ENCODE measurements at regions not wholly inside any gene's neighbourhood (a gene's known extent, or its start where the extent isn't known, plus 50 kb on each side); places are given as distances from the start of the nearest gene placed in this dataset.
A peak's percentile ranks its signal among the peaks of the same experiment; 100 is the strongest.

DNA sequence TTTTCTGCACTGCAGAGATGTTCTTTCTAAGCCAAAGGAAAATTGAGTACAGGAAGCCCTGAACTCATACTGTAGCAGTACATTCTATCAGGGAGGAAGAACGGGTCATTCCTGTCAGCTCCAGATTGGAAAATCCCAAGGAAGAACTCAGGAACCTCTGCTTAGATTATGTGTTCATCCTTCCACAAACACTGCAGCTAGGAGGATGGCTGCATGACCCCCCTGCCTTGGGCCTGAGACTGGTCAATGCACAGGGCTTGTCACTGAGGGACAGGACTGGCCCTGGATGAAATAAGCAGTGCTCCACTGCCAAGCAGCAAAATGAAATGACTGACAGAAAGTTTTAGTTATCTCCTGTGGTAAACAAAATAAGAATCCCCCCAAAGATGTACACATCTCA lies 1406.8 kb upstream of the TMEM132C start:
- H2BK20ac ChIP-seq (ENCODE audit: low read length) = no peak overlapping the region
- DNase-seq (ENCODE audit: low read depth in 1 of 2, low spot score in 2 of 2) = peak in 1 of 2 experiments; percentile 3
- H3K4me3 ChIP-seq (ENCODE audit: extremely low read depth in 1 of 4, insufficient read depth in 2 of 4, low read depth in 3 of 4, low read length in 4 of 4) = no peak overlapping the region
- H3K14ac ChIP-seq (ENCODE audit: insufficient read length) = no peak overlapping the region
- H2BK120ac ChIP-seq (replicated peaks; ENCODE audit: low read depth, low read length) = no peak overlapping the region
- CTCF ChIA-PET (ENCODE audit: partially characterized antibody) = no interaction called here
- H4K91ac ChIP-seq (replicated peaks; ENCODE audit: insufficient read length, low read length) = no peak overlapping the region
- no peak overlapping the region for H3K4ac ChIP-seq (replicated peaks; ENCODE audit: insufficient read length, low read depth, low read length)
- no peak overlapping the region for H2AFZ ChIP-seq (ENCODE audit: low read length)
- no peak overlapping the region for H3K23ac ChIP-seq (ENCODE audit: insufficient read length)
- no peak overlapping the region for H2BK5ac ChIP-seq (ENCODE audit: low read depth, low read length)
- H3K79me1 ChIP-seq (ENCODE audit: low read depth, low read length) = no peaks in the 10 kb centered on the region
- H4K8ac ChIP-seq (ENCODE audit: extremely low read depth, insufficient read depth, low read length) = no peak overlapping the region
- H3K9ac ChIP-seq (replicated peaks in 1 of 4; ENCODE audit: extremely low read depth in 1 of 4, low read depth in 3 of 4, low read length in 3 of 4) = no peak overlapping the region
- no peaks in the 10 kb centered on the region for H3K79me2 ChIP-seq (ENCODE audit: control insufficient read depth in 1 of 2, insufficient read depth in 2 of 2, low read length in 2 of 2)
- H3K27ac ChIP-seq (ENCODE audit: low read depth, low read length) = no peak overlapping the region
- no peak overlapping the region for H2BK15ac ChIP-seq (ENCODE audit: low read length)
- H3K18ac ChIP-seq (ENCODE audit: extremely low read depth, low read length) = no peak overlapping the region
- no peaks in the 10 kb centered on the region for H3K36me3 ChIP-seq (ENCODE audit: control insufficient read depth in 2 of 4, insufficient read depth in 4 of 4, low read length in 3 of 4)
- H3K4me1 ChIP-seq (replicated peaks in 1 of 4; ENCODE audit: control insufficient read depth in 3 of 4, insufficient read depth in 4 of 4, low read length in 3 of 4) = no peaks in the 10 kb centered on the region
- no peaks in the 10 kb centered on the region for H3K9me3 ChIP-seq (ENCODE audit: insufficient read depth in 2 of 2, low read depth in 1 of 2, low read length in 1 of 2)
- no peak for FAIRE-seq
- WGBS, 2 experiments (ENCODE audit: extremely low coverage in 1 of 2, insufficient coverage in 1 of 2, insufficient read length in 1 of 2, insufficient replicate concordance in 2 of 2, low coverage in 1 of 2, low lambda C conversion rate in 2 of 2, missing lambda C conversion rate in 1 of 2) = 70% methylated on average over 1 of the region's 1 CpG; no CpG with 5 or more reads in 1 of the 2 experiments
- H3K27me3 ChIP-seq (replicated peaks in 1 of 4; ENCODE audit: control insufficient read depth in 3 of 4, extremely low read depth in 1 of 4, insufficient read depth in 3 of 4, low read length in 3 of 4) = no peaks in the 10 kb centered on the region
- H3K23me2 ChIP-seq (ENCODE audit: low read depth, low read length) = 0 out of 2 replicates have a peak, but pooled peaks cover 2% of the 10 kb centered on the region
- POLR2A ChIA-PET (ENCODE audit: partially characterized antibody) = no interaction called here
- TF ChIP-seq CTBP2 (IDR thresholded peaks at IDR 0.05; ENCODE audit: borderline replicate concordance, insufficient read depth, insufficient read length, low read length) (no peak), JUN (IDR thresholded peaks at IDR 0.05; ENCODE audit: low read depth, low read length) (no peak), SIRT6 (IDR thresholded peaks at IDR 0.05; ENCODE audit: low read length) (no peak), CBX5 (IDR thresholded peaks at IDR 0.05; ENCODE audit: low read depth, low read length) (no peak), NANOG (IDR thresholded peaks at IDR 0.05; ENCODE audit: insufficient read depth, low read depth, low read length, poor library complexity, severe bottlenecking) (no peak), BRCA1 (IDR thresholded peaks at IDR 0.05; ENCODE audit: low read depth, low read length) (no peak), JUND (IDR thresholded peaks at IDR 0.05; ENCODE audit: low read length) (no peak), POLR2A (IDR thresholded peaks at IDR 0.05; ENCODE audit: control extremely low read depth in 1 of 2, low read depth in 2 of 2, low read length in 2 of 2) (no peak), YY1 (IDR thresholded peaks at IDR 0.05; ENCODE audit: low read depth, low read length) (no peak), NRF1 (IDR thresholded peaks at IDR 0.05; ENCODE audit: low read depth, low read length) (no peak), ASH2L (IDR thresholded peaks at IDR 0.05; ENCODE audit: low read length) (no peak)
- H4K5ac ChIP-seq (ENCODE audit: insufficient read length, low read depth, low read length) = no peak overlapping the region
- no peak overlapping the region for H2BK12ac ChIP-seq (ENCODE audit: low read depth, low read length)
- no peaks in the 10 kb centered on the region for H4K20me1 ChIP-seq (replicated peaks in 1 of 2; ENCODE audit: control insufficient read depth in 1 of 2, insufficient read depth in 2 of 2, low read length in 2 of 2)
- H3K4me2 ChIP-seq (ENCODE audit: insufficient read depth in 1 of 2, low read depth in 2 of 2, low read length in 2 of 2) = no peak overlapping the region
- H3K56ac ChIP-seq (replicated peaks; ENCODE audit: insufficient read length, low read depth, low read length) = no peak overlapping the region
- no peak overlapping the region for H2AK5ac ChIP-seq (ENCODE audit: low read depth, low read length)
